OCI-LY7 (cell line): ENCODE measurements at regions not wholly inside any gene's neighbourhood (a gene's known extent, or its start where the extent isn't known, plus 50 kb on each side); places are given as distances from the start of the nearest gene placed in this dataset.

Experiments
- CTCF ChIP-seq: fragments of 200-600 bp; sonication (generic); conservative IDR thresholded peaks from 2 replicates; pipeline ENCODE4 v1.5.1; 2014; ENCODE audit warnings: mild to moderate bottlenecking, antibody characterized with exemption, low read length, moderate library complexity, mixed read lengths
- EZH2phosphoT487 ChIP-seq: fragments of 200-600 bp; sonication (generic); IDR thresholded peaks from 2 replicates; pipeline ENCODE4 v1.6.1; 2018; ENCODE audit warnings: low read depth, borderline replicate concordance, mild to moderate bottlenecking, mixed run types, antibody characterized with exemption, low read length, moderate library complexity, mixed read lengths

DNA sequence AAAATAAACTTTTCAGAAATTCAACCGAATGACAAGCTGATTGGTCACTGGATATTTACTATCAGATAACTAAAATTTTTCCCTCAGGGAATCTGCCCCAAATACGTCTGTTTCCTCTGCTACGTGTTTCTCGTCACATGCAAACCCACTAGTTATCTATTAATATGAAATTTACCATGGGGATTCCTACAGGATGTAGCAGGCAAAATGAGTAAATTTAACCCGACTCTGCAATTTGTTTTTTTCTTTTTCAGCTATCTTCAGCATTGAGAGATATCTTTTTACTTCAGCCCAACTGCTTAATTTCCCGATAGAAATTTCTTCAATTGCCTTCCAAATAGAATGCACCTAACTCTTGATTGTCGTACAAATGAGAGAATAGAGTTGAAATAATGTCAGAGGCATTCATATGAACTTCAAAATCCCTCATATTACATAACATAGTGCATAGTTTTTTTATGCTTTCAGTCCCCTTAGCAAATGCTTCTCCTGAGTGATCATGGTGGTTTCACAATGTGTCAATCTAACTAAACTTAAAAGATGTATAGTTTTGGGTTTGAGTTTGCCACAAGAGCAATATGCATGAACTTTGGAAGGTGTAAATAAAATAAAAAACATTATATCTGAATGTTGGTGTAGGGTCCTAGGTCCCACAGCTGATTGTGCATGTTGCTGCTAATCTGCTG lies 913.1 kb upstream of the GRIA3 start:
- TF ChIP-seq CTCF: no peak
- TF ChIP-seq EZH2phosphoT487: no peak
